IMR-90 (cell line): ENCODE measurements at regions not wholly inside any gene's neighbourhood (a gene's known extent, or its start where the extent isn't known, plus 50 kb on each side); places are given as distances from the start of the nearest gene placed in this dataset.
A peak's percentile ranks its signal among the peaks of the same experiment; 100 is the strongest.

Source experiments
- ATAC-seq: fragments of 200-7000 bp; cut with Tn5 transposase; 2 replicates; pipeline ENCODE4 v1.9.1; 2020; ENCODE audit warnings: low read depth, mild to moderate bottlenecking, moderate library complexity
- BruUV-seq: library from RNA; stranded (reverse); fragments of 400-500 nt; replicated peaks from 2 replicates; lab custom pipeline; 2021; lab: Mats Ljungman, UMichigan
- CTCF ChIA-PET: fragments of 300-600 bp; formaldehyde crosslinking; extraction: SDS; loops from one replicate; lab custom pipeline; 2021; ENCODE audit warnings: antibody characterized with exemption; lab: Yijun Ruan, JAX
- POLR2A ChIA-PET: fragments of 300-600 bp; sonication (Branson Sonifier 250); formaldehyde crosslinking; loops from one replicate; lab custom pipeline; 2022; ENCODE audit warnings: antibody characterized with exemption; ENCODE audit not compliant: unreplicated experiment; lab: Charles Lee
- DNase-seq: peaks from one replicate; pipeline ENCODE4 v3.0.0; 2013
- H2AFZ ChIP-seq: replicated peaks from 2 replicates; pipeline ENCODE3; 2013; ENCODE audit warnings: low read length, mild to moderate bottlenecking; ENCODE audit not compliant: poor library complexity
- H2AK5ac ChIP-seq: 2 replicates; pipeline ENCODE4 v1.6.1; 2013; ENCODE audit warnings: low read depth, low read length, inconsistent platforms
- H2AK9ac ChIP-seq: replicated peaks from 2 replicates; pipeline ENCODE3; 2013; ENCODE audit warnings: mild to moderate bottlenecking, low read depth, low read length, moderate library complexity; ENCODE audit not compliant: poor library complexity
- H2BK120ac ChIP-seq: 2 replicates; pipeline ENCODE4 v1.6.1; 2013; ENCODE audit warnings: low read depth, low read length, inconsistent platforms
- H2BK15ac ChIP-seq: 3 replicates; pipeline ENCODE4 v1.6.1; 2013; ENCODE audit warnings: low read depth, low read length, inconsistent platforms
- H2BK20ac ChIP-seq: 2 replicates; pipeline ENCODE4 v1.6.1; 2013; ENCODE audit warnings: low read depth, mild to moderate bottlenecking, inconsistent platforms, low read length, moderate library complexity
- H2BK5ac ChIP-seq: 2 replicates; pipeline ENCODE4 v1.6.1; 2013; ENCODE audit warnings: mild to moderate bottlenecking, low read depth, low read length, inconsistent platforms; ENCODE audit not compliant: poor library complexity, severe bottlenecking
- H3K14ac ChIP-seq: replicated peaks from 2 replicates; pipeline ENCODE4 v1.6.1; 2013; ENCODE audit warnings: low read depth, low read length, inconsistent platforms
- H3K18ac ChIP-seq: 2 replicates; pipeline ENCODE4 v1.6.1; 2013; ENCODE audit warnings: low read depth, low read length, control low read depth
- H3K23ac ChIP-seq: 2 replicates; pipeline ENCODE4 v1.6.1; 2013; ENCODE audit warnings: low read depth, low read length, inconsistent platforms
- H3K27ac ChIP-seq: 2 replicates; pipeline ENCODE4 v1.5.1; 2013; ENCODE audit warnings: mild to moderate bottlenecking, control low read depth, low read length; ENCODE audit not compliant: insufficient read depth
- H3K27me3 ChIP-seq: 2 replicates; pipeline ENCODE4 v1.6.1; 2013; ENCODE audit warnings: low read length; ENCODE audit not compliant: control insufficient read depth, insufficient read depth
- H3K36me3 ChIP-seq: 2 replicates; pipeline ENCODE4 v1.6.1; 2013; ENCODE audit warnings: low read length, mixed read lengths; ENCODE audit not compliant: control insufficient read depth, insufficient read depth
- H3K4ac ChIP-seq: 2 replicates; pipeline ENCODE4 v1.6.1; 2013; ENCODE audit warnings: low read depth, low read length, inconsistent platforms
- H3K4me1 ChIP-seq: 2 replicates; pipeline ENCODE4 v1.6.1; 2013; ENCODE audit warnings: low read length, mixed read lengths; ENCODE audit not compliant: control insufficient read depth, insufficient read depth
- H3K4me2 ChIP-seq: 2 replicates; pipeline ENCODE4 v1.6.1; 2013; ENCODE audit warnings: low read depth, mild to moderate bottlenecking, control low read depth, low read length, moderate library complexity
- H3K4me3 ChIP-seq: 2 replicates; pipeline ENCODE4 v1.5.1; 2013; ENCODE audit warnings: low read depth, mild to moderate bottlenecking, control low read depth, low read length, moderate library complexity; ENCODE audit not compliant: insufficient read depth
- H3K56ac ChIP-seq: 2 replicates; pipeline ENCODE4 v1.6.1; 2013; ENCODE audit warnings: low read length, inconsistent platforms; ENCODE audit not compliant: insufficient read depth; ENCODE audit errors: extremely low read depth
- H3K79me1 ChIP-seq, 2 experiments: 2 replicates each; pipeline ENCODE4 v1.6.1; 2013; ENCODE audit warnings: low read length in 2 of 2, inconsistent platforms in 1 of 2, low read depth in 1 of 2
- H3K9ac ChIP-seq: 2 replicates; pipeline ENCODE4 v1.6.1; 2013; ENCODE audit warnings: low read depth, low read length, control low read depth
- H3K9me1 ChIP-seq: 2 replicates; pipeline ENCODE4 v1.6.1; 2013; ENCODE audit warnings: low read length, inconsistent platforms; ENCODE audit not compliant: insufficient read depth
- H3K9me3 ChIP-seq: 2 replicates; pipeline ENCODE4 v1.6.1; 2013; ENCODE audit warnings: low read length; ENCODE audit not compliant: control insufficient read depth, insufficient read depth
- H4K20me1 ChIP-seq: 2 replicates; pipeline ENCODE4 v1.6.1; 2013; ENCODE audit warnings: low read length, inconsistent platforms; ENCODE audit not compliant: insufficient read depth
- H4K5ac ChIP-seq: 2 replicates; pipeline ENCODE4 v1.6.1; 2013; ENCODE audit warnings: mild to moderate bottlenecking, low read depth, low read length, control low read depth
- H4K8ac ChIP-seq, 2 experiments: 2 replicates each; pipeline ENCODE4 v1.6.1; 2013; ENCODE audit warnings: low read depth in 2 of 2, low read length in 2 of 2, control low read depth in 1 of 2, inconsistent platforms in 1 of 2
- H4K91ac ChIP-seq: 2 replicates; pipeline ENCODE4 v1.6.1; 2013; ENCODE audit warnings: low read depth, low read length, inconsistent platforms; ENCODE audit not compliant: insufficient read depth
- MAFK ChIP-seq: IDR thresholded peaks from 2 replicates; pipeline ENCODE4 v1.6.1; 2012; ENCODE audit warnings: low read depth, low read length, improper control_type of control experiment
- MXI1 ChIP-seq: IDR thresholded peaks from 2 replicates; pipeline ENCODE4 v1.6.1; 2012; ENCODE audit warnings: low read depth, mild to moderate bottlenecking, low read length, moderate library complexity, borderline replicate concordance
- NFE2L2 ChIP-seq: fragments of 150-350 bp; IDR thresholded peaks from 2 replicates; pipeline ENCODE4 v1.6.1; 2016; ENCODE audit warnings: low read depth, mild to moderate bottlenecking, low read length
- POLR2A ChIP-seq: IDR thresholded peaks from 2 replicates; pipeline ENCODE4 v1.6.1; 2012; ENCODE audit warnings: mild to moderate bottlenecking, low read depth, low read length
- WGBS, 2 experiments: methylation state at CpG; one replicate each; pipeline versions ENCODE4 v1.1.5 to v1.1.7; 2013; ENCODE audit warnings: missing lambda C conversion rate in 2 of 2; ENCODE audit not compliant: insufficient read length in 1 of 2; ENCODE audit errors: extremely low coverage in 2 of 2; 5-methylcytosine and 5-hydroxymethylcytosine counted together
- dilution Hi-C: fragments of 300-500 bp; cut with HindIII; formaldehyde crosslinking; loops from one replicate; pipeline ENCODE4 v1.14.3; 2018; ENCODE audit warnings: low sequenced_read_pairs; ENCODE audit not compliant: unreplicated experiment
- in situ Hi-C: fragments of 300-500 bp; cut with MboI; formaldehyde crosslinking; loops from 3 replicates; pipeline ENCODE4 v1.14.3; 2019; ENCODE audit warnings: low sequenced_read_pairs, inconsistent platforms, mixed read lengths
- intact Hi-C: fragments of 100-400 bp; cut with micrococcal nuclease; formaldehyde crosslinking; loops from 2 replicates; pipeline ENCODE4 v1.10.0; 2022

DNA sequence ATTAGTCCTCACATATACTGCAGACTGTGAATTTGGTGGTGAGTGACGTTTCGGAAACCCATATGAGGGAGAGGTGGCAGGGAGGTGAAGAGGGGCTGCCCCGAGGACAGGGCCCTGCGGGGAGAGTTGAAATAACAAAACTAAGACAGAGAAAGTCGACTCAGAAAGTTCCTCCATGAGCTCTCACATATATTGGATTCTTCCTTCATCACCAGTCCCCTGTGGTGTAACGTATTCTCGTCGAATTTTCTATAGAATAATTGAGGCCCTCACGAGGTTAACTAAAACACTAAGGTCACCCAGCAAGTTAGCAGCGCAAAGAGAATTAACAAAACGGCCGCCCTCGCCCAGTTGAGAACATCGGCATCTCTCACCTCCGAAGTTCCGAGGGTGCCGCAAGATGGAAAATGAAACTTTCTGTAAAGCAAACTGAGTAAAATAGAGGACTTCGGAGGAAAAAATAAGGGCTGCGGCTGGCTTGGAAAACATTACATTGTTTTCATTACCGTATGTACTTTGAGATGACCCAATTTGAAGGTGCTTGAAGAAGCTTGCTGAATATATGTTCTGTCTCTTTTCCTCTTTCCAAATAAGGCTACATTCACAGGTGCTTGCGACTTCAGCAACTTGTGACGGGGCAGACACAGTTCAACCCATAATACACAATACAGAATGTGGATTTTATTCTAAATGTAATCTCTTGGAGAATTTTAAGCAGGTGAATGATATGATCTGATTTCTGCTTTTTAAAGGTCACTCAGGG is 490.9 kb upstream of the JARID2 start:
- Histone ChIP-seq H4K20me1 (no peaks in the 10 kb centered on the region), H3K36me3 (no peaks in the 10 kb centered on the region), H2AFZ (no peak overlapping the region), H3K14ac (no peak overlapping the region), H3K9ac (no peak overlapping the region), H3K4me3 (no peak overlapping the region), H3K23ac (no peak overlapping the region), H2BK20ac (no peak overlapping the region), H3K4me1 (no peaks in the 10 kb centered on the region), H3K4me2 (no peak overlapping the region), H3K18ac (no peak overlapping the region), H3K79me1 (no peaks in the 10 kb centered on the region), H3K9me1 (peaks cover 3% of the 10 kb centered on the region; the same call in 1 of the 2 replicates), H4K8ac (no peak overlapping the region), H3K56ac (no peak overlapping the region), H4K91ac (no peak overlapping the region), H2BK15ac (no peak overlapping the region), H3K27me3 (no peaks in the 10 kb centered on the region), H2AK9ac (no peak overlapping the region), H3K9me3 (no peaks in the 10 kb centered on the region), H2BK5ac (no peak overlapping the region), H4K5ac (no peak overlapping the region), H3K4ac (0 out of 2 replicates have a peak overlapping the region, but pooled peaks have one; percentile 22), H3K27ac (no peak overlapping the region), H2AK5ac (no peak overlapping the region), H2BK120ac (no peak overlapping the region)
- ATAC-seq = no peak
- no peak for DNase-seq
- dilution Hi-C loops = no loop called here
- in situ Hi-C loops = no loop called here
- no TSS peak for BruUV-seq
- no peak for TF ChIP-seq NFE2L2
- TF ChIP-seq MAFK = no peak
- TF ChIP-seq MXI1 = no peak
- no peak for TF ChIP-seq POLR2A
- intact Hi-C loops = no loop called here
- ChIA-PET POLR2A (no interaction called here), CTCF (no interaction called here)
- 89% methylated on average over 14 of the region's 22 CpGs; no CpG with 5 or more reads in 1 of the 2 experiments for WGBS, 2 experiments
